CD1c-positive myeloid dendritic cell (primary cell): ENCODE measurements at regions not wholly inside any gene's neighbourhood (a gene's known extent, or its start where the extent isn't known, plus 50 kb on each side); places are given as distances from the start of the nearest gene placed in this dataset.
"Not testable (repeated sequence)": the region's sequence is repeated elsewhere in the genome, so short reads cannot be mapped to it uniquely, and the experiment has no call there.

Source experiments
- DNase-seq: peaks from one replicate; pipeline ENCODE4 v3.0.0-alpha.2; 2016; ENCODE audit errors: extremely low spot score

GRCh38 chrX:125198546-125198945 is 121.1 kb upstream of the TEX13C start:
- no peak for DNase-seq

- no peak for DNase-seq
Observed at GRCh38 chrX:125202591-125203248, 117.0 kb upstream of the TEX13C start.

GRCh38 chrX:125203365-125203736 is 116.3 kb upstream of the TEX13C start:
- no peak for DNase-seq

GRCh38 chrX:125203737-125204578 is 115.7 kb upstream of the TEX13C start:
- DNase-seq = no peak

- no peak for DNase-seq
Observed at GRCh38 chrX:125204681-125205132, 115.0 kb upstream of the TEX13C start.

- DNase-seq = peak; percentile 10
Observed at GRCh38 chrX:125205133-125205917, 114.3 kb upstream of the TEX13C start.

- DNase-seq = no peak
Observed at GRCh38 chrX:125205918-125206665, 113.6 kb upstream of the TEX13C start.

GRCh38 chrX:125210146-125210545 is 109.5 kb upstream of the TEX13C start:
- DNase-seq = no peak

- no peak for DNase-seq
Observed at GRCh38 chrX:125219852-125220251, 99.8 kb upstream of the TEX13C start.

GRCh38 chrX:125236955-125237354 is 82.7 kb upstream of the TEX13C start:
- no peak for DNase-seq

- DNase-seq = no peak
Observed at GRCh38 chrX:125248931-125249330, 70.7 kb upstream of the TEX13C start.

GRCh38 chrX:125255759-125256158 is 63.9 kb upstream of the TEX13C start:
- not testable (repeated sequence) for DNase-seq

GRCh38 chrX:125262836-125263235 is 56.8 kb upstream of the TEX13C start:
- no peak for DNase-seq

- no peak for DNase-seq
Observed at GRCh38 chrX:125266153-125266660, 53.5 kb upstream of the TEX13C start.
